Right atrium auricular region (tissue), 2 donors: ENCODE measurements at regions not wholly inside any gene's neighbourhood (a gene's known extent, or its start where the extent isn't known, plus 50 kb on each side); places are given as distances from the start of the nearest gene placed in this dataset.

Source experiments
- DNase-seq: peaks from one replicate; pipeline ENCODE4 v3.0.0-alpha.2; 2019; ENCODE audit warnings: low spot score
- H3K27ac ChIP-seq, 2 donors: fragments of 200-600 bp; sonication (generic); 1 replicate in 1 of 2; 2 replicates in 1 of 2; pipeline ENCODE4 v1.5.1; 2016 to 2019
- H3K27me3 ChIP-seq, 2 donors: fragments of 200-600 bp; sonication (generic); one replicate each; pipeline versions ENCODE4 v1.5.1 to v1.6.0; 2017 to 2019
- H3K36me3 ChIP-seq: fragments of 200-600 bp; sonication (generic); one replicate; pipeline ENCODE4 v1.5.1; 2016
- H3K4me1 ChIP-seq, 2 donors: fragments of 200-600 bp; sonication (generic); one replicate each; pipeline versions ENCODE4 v1.5.1 to v1.6.0; 2017 to 2019
- H3K4me3 ChIP-seq, 2 donors: fragments of 200-600 bp; sonication (generic); 1 replicate in 1 of 2; 2 replicates in 1 of 2; pipeline ENCODE4 v1.5.1; 2017 to 2019; ENCODE audit warnings: mild to moderate bottlenecking in 1 of 2, moderate library complexity in 1 of 2
- H3K9me3 ChIP-seq, 2 donors: fragments of 200-600 bp; sonication (generic); one replicate each; pipeline ENCODE4 v1.5.1; 2019
- TF ChIP-seq, protein P1 (sequence below), 2 donors: fragments of 200-600 bp; sonication (generic); IDR thresholded peaks; one replicate each; pipeline ENCODE4 v1.5.1; 2019; ENCODE audit warnings: antibody characterized with exemption in 2 of 2

DNA sequence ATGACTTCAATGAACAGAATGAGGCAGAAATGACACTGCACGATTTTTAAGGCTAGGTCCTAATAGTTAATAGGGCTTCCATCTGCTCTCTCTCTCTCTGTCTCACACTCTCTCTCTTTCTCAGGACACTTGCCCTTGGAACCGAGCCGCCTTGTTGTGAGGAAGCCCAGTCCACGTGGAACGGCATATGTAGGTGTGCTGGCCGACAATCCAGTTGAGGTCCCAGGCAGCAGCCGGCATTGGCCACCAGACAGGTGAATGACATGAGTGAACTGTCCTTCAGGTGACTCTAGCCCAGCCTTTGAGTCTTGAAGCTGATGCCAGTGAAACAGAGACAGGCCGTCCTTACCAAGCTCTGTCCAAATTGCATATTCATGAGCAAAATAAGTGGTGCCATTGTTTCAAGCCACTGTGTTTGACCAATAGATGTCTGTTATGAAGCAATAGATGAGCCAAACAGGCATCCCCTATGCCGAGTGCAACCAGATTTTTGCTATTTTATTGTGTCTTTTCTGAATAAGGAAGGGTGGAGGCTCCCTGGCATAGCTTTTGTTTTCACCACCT lies 217.5 kb upstream of the LHX5 start:
- TF ChIP-seq, protein P1, sequence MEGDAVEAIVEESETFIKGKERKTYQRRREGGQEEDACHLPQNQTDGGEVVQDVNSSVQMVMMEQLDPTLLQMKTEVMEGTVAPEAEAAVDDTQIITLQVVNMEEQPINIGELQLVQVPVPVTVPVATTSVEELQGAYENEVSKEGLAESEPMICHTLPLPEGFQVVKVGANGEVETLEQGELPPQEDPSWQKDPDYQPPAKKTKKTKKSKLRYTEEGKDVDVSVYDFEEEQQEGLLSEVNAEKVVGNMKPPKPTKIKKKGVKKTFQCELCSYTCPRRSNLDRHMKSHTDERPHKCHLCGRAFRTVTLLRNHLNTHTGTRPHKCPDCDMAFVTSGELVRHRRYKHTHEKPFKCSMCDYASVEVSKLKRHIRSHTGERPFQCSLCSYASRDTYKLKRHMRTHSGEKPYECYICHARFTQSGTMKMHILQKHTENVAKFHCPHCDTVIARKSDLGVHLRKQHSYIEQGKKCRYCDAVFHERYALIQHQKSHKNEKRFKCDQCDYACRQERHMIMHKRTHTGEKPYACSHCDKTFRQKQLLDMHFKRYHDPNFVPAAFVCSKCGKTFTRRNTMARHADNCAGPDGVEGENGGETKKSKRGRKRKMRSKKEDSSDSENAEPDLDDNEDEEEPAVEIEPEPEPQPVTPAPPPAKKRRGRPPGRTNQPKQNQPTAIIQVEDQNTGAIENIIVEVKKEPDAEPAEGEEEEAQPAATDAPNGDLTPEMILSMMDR (IDR thresholded peaks at IDR 0.05) = no peak
- no peaks in the 10 kb centered on the region for H3K27me3 ChIP-seq
- H3K27ac ChIP-seq = no peak overlapping the region
- no peaks in the 10 kb centered on the region for H3K9me3 ChIP-seq
- no peak overlapping the region for H3K4me3 ChIP-seq
- no peak for DNase-seq
- no peaks in the 10 kb centered on the region for H3K36me3 ChIP-seq
- H3K4me1 ChIP-seq = no peaks in the 10 kb centered on the region

- Histone ChIP-seq H3K36me3 (no peaks in the 10 kb centered on the region), H3K27me3 (no peaks in the 10 kb centered on the region), H3K4me3 (no peak overlapping the region), H3K27ac (no peak overlapping the region), H3K9me3 (no peaks in the 10 kb centered on the region), H3K4me1 (no peaks in the 10 kb centered on the region)
- TF ChIP-seq, protein P1 (IDR thresholded peaks at IDR 0.05) = no peak
- no peak for DNase-seq
Observed at GRCh38 chr12:113688313-113688712, 216.6 kb upstream of the LHX5 start.

DNA sequence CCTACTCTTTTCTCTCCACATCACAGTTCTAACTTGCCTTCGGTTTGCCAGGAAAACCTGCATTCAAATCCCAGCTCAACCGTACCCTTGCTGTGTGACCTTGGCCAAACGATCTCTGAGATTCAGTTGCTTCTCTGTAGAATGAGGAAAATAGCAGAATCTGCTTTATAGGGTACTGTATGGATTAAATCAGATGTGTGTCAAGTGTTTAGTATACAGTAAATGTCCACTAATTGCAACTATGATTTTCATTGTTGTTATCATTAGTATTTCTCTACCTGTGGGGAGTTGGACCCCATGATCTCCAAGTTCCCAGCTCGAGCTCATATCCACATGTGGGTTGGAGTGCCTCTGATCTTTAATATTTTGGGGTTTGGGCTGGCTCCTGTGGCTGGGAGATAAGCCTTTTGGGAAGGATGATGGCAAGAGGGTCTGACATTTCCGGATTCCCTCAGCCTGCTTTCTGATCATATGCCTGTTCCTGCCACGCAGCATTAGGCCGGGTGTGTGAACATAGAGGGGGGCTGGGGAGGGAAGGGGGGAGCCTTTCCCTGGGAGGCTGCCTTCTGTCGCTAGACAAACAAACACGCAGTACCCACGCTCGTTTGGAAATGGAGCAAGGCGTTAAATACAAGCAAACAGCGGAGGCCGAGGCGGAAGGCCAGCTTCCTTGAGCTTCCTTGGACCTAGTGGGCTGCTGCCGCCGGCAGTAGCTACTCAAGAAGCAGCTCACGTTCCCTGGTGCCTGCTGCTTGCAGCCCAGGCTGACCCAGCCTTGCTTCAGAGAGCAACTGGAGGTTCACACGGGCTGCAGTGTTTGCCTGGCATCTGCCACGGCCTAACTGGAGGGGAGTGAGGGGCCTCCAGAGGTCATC lies 213.5 kb upstream of the LHX5 start:
- no peaks in the 10 kb centered on the region for H3K4me1 ChIP-seq
- no peak for DNase-seq
- H3K27ac ChIP-seq = no peak overlapping the region
- H3K36me3 ChIP-seq = no peaks in the 10 kb centered on the region
- no peak overlapping the region for H3K4me3 ChIP-seq
- no peaks in the 10 kb centered on the region for H3K27me3 ChIP-seq
- no peaks in the 10 kb centered on the region for H3K9me3 ChIP-seq
- TF ChIP-seq, protein P1 (IDR thresholded peaks at IDR 0.05) = no peak

- Histone ChIP-seq H3K4me3 (no peak overlapping the region), H3K9me3 (no peaks in the 10 kb centered on the region), H3K36me3 (no peaks in the 10 kb centered on the region), H3K27me3 (no peaks in the 10 kb centered on the region), H3K4me1 (no peaks in the 10 kb centered on the region), H3K27ac (no peak overlapping the region)
- TF ChIP-seq, protein P1 (IDR thresholded peaks at IDR 0.05) = no peak
- no peak for DNase-seq
Observed at GRCh38 chr12:113684053-113684907, 212.6 kb upstream of the LHX5 start.

GRCh38 chr12:113683574-113683973 lies 211.9 kb upstream of the LHX5 start:
- no peak overlapping the region for H3K27ac ChIP-seq
- TF ChIP-seq, protein P1 (IDR thresholded peaks at IDR 0.05) = no peak
- H3K4me1 ChIP-seq = no peaks in the 10 kb centered on the region
- no peak for DNase-seq
- no peaks in the 10 kb centered on the region for H3K36me3 ChIP-seq
- no peak overlapping the region for H3K4me3 ChIP-seq
- no peaks in the 10 kb centered on the region for H3K27me3 ChIP-seq
- no peaks in the 10 kb centered on the region for H3K9me3 ChIP-seq
